GM12874 (cell line): ENCODE measurements at regions not wholly inside any gene's neighbourhood (a gene's known extent, or its start where the extent isn't known, plus 50 kb on each side); places are given as distances from the start of the nearest gene placed in this dataset.

Experiments
- TF ChIP-seq, protein P1 (sequence below): IDR thresholded peaks from 2 replicates; pipeline ENCODE4 v1.5.1; 2011; ENCODE audit warnings: low read depth, mild to moderate bottlenecking, control low read depth, low read length, moderate library complexity; ENCODE audit not compliant: insufficient read depth

DNA sequence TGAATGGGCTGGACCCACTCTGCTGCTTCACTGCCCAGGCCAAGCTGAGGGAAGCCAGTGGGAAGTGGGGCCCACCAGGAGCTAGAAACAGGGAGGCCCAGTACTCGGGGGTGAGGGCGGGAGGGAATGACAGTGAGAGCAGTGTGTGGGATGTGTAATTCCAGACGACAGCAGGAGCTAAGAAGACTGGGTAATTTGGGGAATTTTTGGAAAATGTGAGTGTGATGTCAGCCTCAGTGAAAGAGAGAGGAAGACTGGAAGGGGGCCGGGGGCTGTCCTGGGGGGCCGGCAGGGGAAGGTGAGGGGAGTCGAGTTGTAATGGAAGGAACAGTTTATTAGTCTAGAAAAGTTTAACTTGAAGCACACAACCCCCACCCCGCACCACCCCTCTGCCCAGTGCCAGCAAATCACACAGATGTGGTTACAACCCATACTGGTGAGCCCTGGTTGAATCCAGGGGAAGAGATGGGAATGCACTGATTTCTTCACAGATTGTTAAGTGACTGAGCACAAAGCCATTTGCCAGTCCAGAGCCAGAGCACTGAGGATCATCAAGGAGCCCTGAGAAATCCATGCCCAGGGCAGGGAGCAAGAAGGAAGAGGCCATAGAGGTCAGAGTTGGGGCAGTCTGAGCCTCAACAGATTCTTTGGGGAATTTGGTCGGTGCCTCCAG, 76.7 kb upstream of the PKDCC start:
- TF ChIP-seq, protein P1, sequence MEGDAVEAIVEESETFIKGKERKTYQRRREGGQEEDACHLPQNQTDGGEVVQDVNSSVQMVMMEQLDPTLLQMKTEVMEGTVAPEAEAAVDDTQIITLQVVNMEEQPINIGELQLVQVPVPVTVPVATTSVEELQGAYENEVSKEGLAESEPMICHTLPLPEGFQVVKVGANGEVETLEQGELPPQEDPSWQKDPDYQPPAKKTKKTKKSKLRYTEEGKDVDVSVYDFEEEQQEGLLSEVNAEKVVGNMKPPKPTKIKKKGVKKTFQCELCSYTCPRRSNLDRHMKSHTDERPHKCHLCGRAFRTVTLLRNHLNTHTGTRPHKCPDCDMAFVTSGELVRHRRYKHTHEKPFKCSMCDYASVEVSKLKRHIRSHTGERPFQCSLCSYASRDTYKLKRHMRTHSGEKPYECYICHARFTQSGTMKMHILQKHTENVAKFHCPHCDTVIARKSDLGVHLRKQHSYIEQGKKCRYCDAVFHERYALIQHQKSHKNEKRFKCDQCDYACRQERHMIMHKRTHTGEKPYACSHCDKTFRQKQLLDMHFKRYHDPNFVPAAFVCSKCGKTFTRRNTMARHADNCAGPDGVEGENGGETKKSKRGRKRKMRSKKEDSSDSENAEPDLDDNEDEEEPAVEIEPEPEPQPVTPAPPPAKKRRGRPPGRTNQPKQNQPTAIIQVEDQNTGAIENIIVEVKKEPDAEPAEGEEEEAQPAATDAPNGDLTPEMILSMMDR = no peak

DNA sequence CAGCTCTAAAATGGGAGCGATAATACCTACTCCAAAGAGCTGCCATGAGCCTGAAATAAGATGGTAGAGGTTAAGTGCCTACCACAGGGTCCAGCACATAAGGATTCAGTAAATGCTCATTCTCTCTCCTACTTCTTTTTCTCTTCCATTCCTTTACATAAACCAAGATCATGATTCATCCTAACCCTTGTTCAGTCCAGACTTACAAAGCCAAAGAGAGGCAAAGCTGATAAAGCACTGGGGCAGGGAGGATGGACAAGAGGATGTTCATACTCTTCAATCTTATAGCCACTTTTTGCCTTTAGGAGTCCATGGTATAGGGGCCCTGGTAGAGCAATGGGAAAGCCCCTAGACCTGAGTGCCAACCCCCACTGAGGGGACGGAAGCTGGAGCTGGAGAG, 75.6 kb upstream of the PKDCC start:
- TF ChIP-seq, protein P1 = no peak

DNA sequence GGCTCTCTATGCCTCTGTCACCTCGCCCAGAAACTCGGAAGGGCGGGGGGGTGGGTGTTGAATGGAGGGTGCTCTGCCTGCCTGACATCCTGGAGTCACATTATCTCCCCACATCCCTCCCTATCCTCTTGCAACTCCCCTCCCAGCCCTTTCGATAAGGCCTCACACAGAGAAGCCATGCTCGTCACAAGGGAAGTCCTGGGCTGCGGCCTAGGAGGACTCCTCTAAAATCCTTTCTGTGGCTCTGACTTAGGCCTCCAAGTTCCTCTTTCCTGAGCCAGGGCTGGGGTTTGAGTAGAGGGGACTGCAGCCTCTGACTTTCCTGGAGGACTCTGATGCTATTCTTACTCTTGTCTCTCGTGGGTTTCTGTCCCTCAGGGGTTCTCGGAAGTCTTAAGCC, 75.0 kb upstream of the PKDCC start:
- TF ChIP-seq, protein P1 = no peak

DNA sequence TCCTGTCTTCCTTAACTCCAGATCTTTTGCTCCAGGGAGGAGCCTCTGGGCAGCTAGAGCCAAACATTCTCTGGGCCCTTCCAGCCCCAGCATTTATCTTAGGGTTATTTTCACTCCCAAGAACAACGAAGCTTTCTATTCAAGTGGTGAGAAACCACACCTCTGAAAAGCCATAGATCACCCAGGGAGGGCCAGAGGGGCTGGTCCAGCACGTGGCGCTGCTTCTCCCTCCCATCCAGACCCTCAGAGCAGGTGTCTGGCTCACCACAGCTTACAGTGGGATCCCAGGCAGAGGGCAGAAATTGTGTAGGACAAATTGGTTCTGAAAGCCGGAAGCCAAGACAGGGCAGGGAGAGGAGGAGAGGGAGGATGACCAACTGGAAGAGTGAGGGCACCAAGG, 74.0 kb upstream of the PKDCC start:
- TF ChIP-seq, protein P1 = no peak

DNA sequence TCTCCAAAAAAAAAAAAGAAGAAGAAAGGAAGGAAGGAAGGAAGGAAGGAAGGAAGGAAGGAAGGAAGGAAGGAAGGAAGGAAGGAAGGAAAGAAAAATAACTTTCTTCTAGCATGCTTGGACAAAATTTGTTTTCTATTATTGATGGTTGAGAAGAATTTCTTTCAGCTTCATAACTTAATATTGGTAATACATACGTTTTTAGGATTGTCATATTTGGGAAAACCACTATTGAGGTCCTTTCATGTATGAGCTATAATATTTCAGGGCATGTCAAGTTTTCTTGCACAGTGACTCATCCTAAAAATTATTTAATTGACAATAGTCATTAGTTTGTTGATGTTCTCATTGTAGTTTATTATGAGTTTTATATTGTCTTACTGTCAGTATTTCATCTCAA, 66.4 kb upstream of the PKDCC start:
- TF ChIP-seq, protein P1 = no peak

DNA sequence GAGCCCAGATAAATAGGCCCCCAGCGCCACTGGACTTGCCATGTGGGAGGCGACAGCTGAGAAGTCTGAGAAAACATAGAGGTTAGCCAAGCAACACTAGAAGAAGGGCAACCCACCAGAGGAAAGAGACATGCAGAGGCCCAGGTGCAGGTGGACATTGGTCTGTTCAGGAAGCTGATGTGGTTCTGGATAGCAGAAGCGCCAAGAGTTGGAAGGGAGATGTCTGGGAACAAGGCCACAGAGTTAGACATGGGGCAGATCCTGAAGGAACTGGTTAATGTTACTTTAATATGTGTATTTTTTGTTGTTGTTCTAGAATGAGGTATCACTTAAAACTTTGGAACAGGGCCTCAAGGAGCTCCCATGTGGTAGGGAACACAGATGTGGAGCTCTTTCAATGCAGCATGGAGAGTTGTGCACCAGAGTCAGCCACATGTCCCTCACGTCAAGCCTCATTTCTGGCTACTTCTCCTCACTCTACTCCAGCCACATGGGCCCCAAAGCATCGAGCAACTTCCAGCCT, 62.2 kb upstream of the PKDCC start:
- TF ChIP-seq, protein P1 = no peak

DNA sequence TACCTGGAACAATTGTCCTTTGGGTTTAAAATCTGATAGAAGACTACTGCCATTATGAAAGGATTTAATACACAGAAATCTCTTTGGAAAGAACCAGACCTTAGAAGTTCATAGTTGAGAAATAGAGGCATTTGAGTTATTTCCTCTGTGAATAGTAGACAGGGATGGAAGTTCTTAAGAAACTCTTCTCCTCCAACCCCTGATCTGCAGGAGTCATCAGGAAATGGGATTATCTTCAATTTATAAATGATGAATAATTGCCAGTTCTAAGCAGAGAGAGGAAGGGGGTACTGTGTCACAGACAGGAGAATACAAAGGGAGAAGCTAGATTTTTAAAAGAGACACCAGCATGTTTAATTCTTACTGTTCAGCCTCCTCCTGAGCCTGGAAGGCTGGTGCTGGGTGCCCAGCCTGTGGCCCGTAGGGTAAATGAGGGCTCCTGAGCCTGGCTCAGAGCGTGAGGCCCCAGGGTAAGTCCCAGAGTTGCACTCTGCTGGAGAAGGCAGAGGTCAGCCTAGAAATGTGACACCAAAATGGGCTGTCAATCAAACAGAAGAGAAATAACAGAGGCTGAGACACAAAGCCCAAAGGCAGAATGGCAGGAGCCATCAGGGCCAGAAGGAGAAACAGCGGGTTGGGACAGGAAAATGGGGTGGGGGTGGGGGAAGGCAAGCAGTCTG, 58.2 kb upstream of the PKDCC start:
- TF ChIP-seq, protein P1 = no peak
